ENCODE measurements at regions not wholly inside any gene's neighbourhood (a gene's known extent, or its start where the extent isn't known, plus 50 kb on each side); places are given as distances from the start of the nearest gene placed in this dataset.
"Not testable (repeated sequence)": the region's sequence is repeated elsewhere in the genome, so short reads cannot be mapped to it uniquely, and the experiment has no call there.

- Histone ChIP-seq H3K9me3 (no peaks in the 10 kb centered on the region), H3K27me3 (no peaks in the 10 kb centered on the region), H3K36me3 (no peaks in the 10 kb centered on the region), H3K27ac (no peak overlapping the region), H3K4me3 (no peak overlapping the region), H3K4me1 (no peaks in the 10 kb centered on the region)
- no peak for DNase-seq (ENCODE audit: low spot score in 2 of 2)
- intact Hi-C loops (cut with DNase I), result no loop called here
- no peak for TF ChIP-seq CTCF (IDR thresholded peaks at IDR 0.05)
Measured at GRCh38 chr5:3452622-3453021, 143.0 kb upstream of the IRX1 start.

GRCh38 chr5:3451961-3452360, 143.7 kb upstream of the IRX1 start:
- no peak overlapping the region for H3K27ac ChIP-seq
- H3K4me3 ChIP-seq, result no peak overlapping the region
- no peaks in the 10 kb centered on the region for H3K9me3 ChIP-seq
- H3K27me3 ChIP-seq, result no peaks in the 10 kb centered on the region
- H3K36me3 ChIP-seq, result no peaks in the 10 kb centered on the region
- no peak for DNase-seq (ENCODE audit: low spot score in 2 of 2)
- no peak for TF ChIP-seq CTCF (IDR thresholded peaks at IDR 0.05)
- intact Hi-C loops (cut with DNase I), result no loop called here
- H3K4me1 ChIP-seq, result no peaks in the 10 kb centered on the region

- no peak overlapping the region for H3K4me3 ChIP-seq
- intact Hi-C loops (cut with DNase I), result no loop called here
- no peak for TF ChIP-seq CTCF (IDR thresholded peaks at IDR 0.05)
- no peaks in the 10 kb centered on the region for H3K36me3 ChIP-seq
- H3K9me3 ChIP-seq, result no peaks in the 10 kb centered on the region
- no peaks in the 10 kb centered on the region for H3K27me3 ChIP-seq
- no peak overlapping the region for H3K27ac ChIP-seq
- DNase-seq (ENCODE audit: low spot score in 2 of 2), result no peak
- no peaks in the 10 kb centered on the region for H3K4me1 ChIP-seq
Measured at GRCh38 chr5:3449481-3449880, 146.2 kb upstream of the IRX1 start.

GRCh38 chr5:3446410-3446809, 149.2 kb upstream of the IRX1 start:
- H3K36me3 ChIP-seq, result no peaks in the 10 kb centered on the region
- H3K4me1 ChIP-seq, result no peaks in the 10 kb centered on the region
- H3K4me3 ChIP-seq, result no peak overlapping the region
- intact Hi-C loops (cut with DNase I), result no loop called here
- no peak for DNase-seq (ENCODE audit: low spot score in 2 of 2)
- no peaks in the 10 kb centered on the region for H3K27me3 ChIP-seq
- no peaks in the 10 kb centered on the region for H3K9me3 ChIP-seq
- H3K27ac ChIP-seq, result no peak overlapping the region
- TF ChIP-seq CTCF (IDR thresholded peaks at IDR 0.05), result no peak

GRCh38 chr5:3445517-3445916, 150.1 kb upstream of the IRX1 start:
- intact Hi-C loops (cut with DNase I); H3K36me3 ChIP-seq; H3K9me3 ChIP-seq; H3K27me3 ChIP-seq; DNase-seq (ENCODE audit: low spot score in 2 of 2); H3K4me3 ChIP-seq; H3K4me1 ChIP-seq; H3K27ac ChIP-seq: not testable (repeated sequence)

GRCh38 chr5:3432135-3432534, 163.5 kb upstream of the IRX1 start:
- Histone ChIP-seq H3K36me3 (no peaks in the 10 kb centered on the region), H3K4me1 (no peaks in the 10 kb centered on the region), H3K27me3 (no peaks in the 10 kb centered on the region), H3K9me3 (no peaks in the 10 kb centered on the region), H3K27ac (no peak overlapping the region), H3K4me3 (no peak overlapping the region)
- TF ChIP-seq CTCF (IDR thresholded peaks at IDR 0.05), result no peak
- intact Hi-C loops (cut with DNase I), result loop anchor here (10.0 kb wide), 1 partner anchor 693 kb away; no protein-coding TSS in a partner anchor
- DNase-seq (ENCODE audit: low spot score in 2 of 2), result no peak

Measured in ascending aorta (tissue), 2 donors.